ENCODE measurements at regions not wholly inside any gene's neighbourhood (a gene's known extent, or its start where the extent isn't known, plus 50 kb on each side); places are given as distances from the start of the nearest gene placed in this dataset.

GRCh38 chr2:120865656-120866055, 130.0 kb downstream of the GLI2 start:
- Histone ChIP-seq H3K9me2 (ENCODE audit: insufficient read depth, low read length) (no peaks in the 10 kb centered on the region), H3K27me3 (ENCODE audit: insufficient read depth, low read depth, low read length) (no peaks in the 10 kb centered on the region), H3K27ac (ENCODE audit: low read length) (no peak overlapping the region), H3K36me3 (ENCODE audit: insufficient read depth, low read length) (no peaks in the 10 kb centered on the region), H3K9me3 (ENCODE audit: low read length) (no peaks in the 10 kb centered on the region), H2AFZ (ENCODE audit: low read depth, low read length) (no peak overlapping the region), H4K20me1 (ENCODE audit: insufficient read depth) (no peaks in the 10 kb centered on the region), H3K4me3 (ENCODE audit: low read length) (no peak overlapping the region), H3K79me2 (replicated peaks; ENCODE audit: insufficient read depth, low read length) (no peaks in the 10 kb centered on the region), H3K4me2 (ENCODE audit: low read length) (no peak overlapping the region), H3K9ac (ENCODE audit: low read length) (no peak overlapping the region), H3F3A (ENCODE audit: insufficient read depth, low read length, poor library complexity, severe bottlenecking) (no peaks in the 10 kb centered on the region)
- TF ChIP-seq RAD21 (conservative IDR thresholded peaks at IDR 0.05) (no peak), MXI1 (conservative IDR thresholded peaks at IDR 0.05; ENCODE audit: poor library complexity, severe bottlenecking) (no peak), POLR2AphosphoS5 (IDR thresholded peaks at IDR 0.05) (no peak)

- Histone ChIP-seq H3K4me3 (ENCODE audit: low read length) (no peak overlapping the region), H3K4me2 (ENCODE audit: low read length) (no peak overlapping the region), H3K9me3 (ENCODE audit: low read length) (no peaks in the 10 kb centered on the region), H4K20me1 (ENCODE audit: insufficient read depth) (no peaks in the 10 kb centered on the region), H3K9ac (ENCODE audit: low read length) (no peak overlapping the region), H2AFZ (ENCODE audit: low read depth, low read length) (no peak overlapping the region), H3K27me3 (ENCODE audit: insufficient read depth, low read depth, low read length) (no peaks in the 10 kb centered on the region), H3K36me3 (ENCODE audit: insufficient read depth, low read length) (no peaks in the 10 kb centered on the region), H3K9me2 (ENCODE audit: insufficient read depth, low read length) (no peaks in the 10 kb centered on the region), H3K79me2 (replicated peaks; ENCODE audit: insufficient read depth, low read length) (no peaks in the 10 kb centered on the region), H3K27ac (ENCODE audit: low read length) (no peak overlapping the region), H3F3A (ENCODE audit: insufficient read depth, low read length, poor library complexity, severe bottlenecking) (no peaks in the 10 kb centered on the region)
- no peak for TF ChIP-seq TAF1 (IDR thresholded peaks at IDR 0.05; ENCODE audit: low read depth)
- TF ChIP-seq EZH2 (IDR thresholded peaks at IDR 0.05; ENCODE audit: borderline replicate concordance, insufficient read depth, low read length, poor library complexity, severe bottlenecking) = no peak
- TF ChIP-seq REST (IDR thresholded peaks at IDR 0.05; ENCODE audit: borderline replicate concordance) = no peak
Measured at GRCh38 chr2:120866071-120866470, 130.4 kb downstream of the GLI2 start.

- Histone ChIP-seq H3K9ac (ENCODE audit: low read length) (no peak overlapping the region), H3K36me3 (ENCODE audit: insufficient read depth, low read length) (no peaks in the 10 kb centered on the region), H4K20me1 (ENCODE audit: insufficient read depth) (no peaks in the 10 kb centered on the region), H3K79me2 (replicated peaks; ENCODE audit: insufficient read depth, low read length) (no peaks in the 10 kb centered on the region), H3K4me2 (ENCODE audit: low read length) (no peak overlapping the region), H3K4me3 (ENCODE audit: low read length) (no peak overlapping the region), H3K27ac (ENCODE audit: low read length) (no peak overlapping the region), H3K27me3 (ENCODE audit: insufficient read depth, low read depth, low read length) (no peaks in the 10 kb centered on the region), H3K9me2 (ENCODE audit: insufficient read depth, low read length) (no peaks in the 10 kb centered on the region), H3K9me3 (ENCODE audit: low read length) (no peaks in the 10 kb centered on the region), H2AFZ (ENCODE audit: low read depth, low read length) (no peak overlapping the region), H3F3A (ENCODE audit: insufficient read depth, low read length, poor library complexity, severe bottlenecking) (no peaks in the 10 kb centered on the region)
- TF ChIP-seq MXI1 (conservative IDR thresholded peaks at IDR 0.05; ENCODE audit: poor library complexity, severe bottlenecking) (no peak), RAD21 (conservative IDR thresholded peaks at IDR 0.05) (no peak), EP300 (conservative IDR thresholded peaks at IDR 0.05; ENCODE audit: poor library complexity, severe bottlenecking) (no peak), SMC3 (conservative IDR thresholded peaks at IDR 0.05; ENCODE audit: poor library complexity) (no peak), REST (IDR thresholded peaks at IDR 0.05; ENCODE audit: borderline replicate concordance) (no peak), EZH2 (IDR thresholded peaks at IDR 0.05; ENCODE audit: borderline replicate concordance, insufficient read depth, low read length, poor library complexity, severe bottlenecking) (no peak)
Measured at GRCh38 chr2:120866483-120867140, 130.9 kb downstream of the GLI2 start.

All from neural cell (in vitro differentiated cells).